Sigmoid colon (tissue), 6 donors: ENCODE measurements at regions not wholly inside any gene's neighbourhood (a gene's known extent, or its start where the extent isn't known, plus 50 kb on each side); places are given as distances from the start of the nearest gene placed in this dataset.

Experiments used
- DNase-seq: peaks from one replicate; pipeline ENCODE4 v3.0.0-alpha.2; 2019
- H3K27ac ChIP-seq, 4 donors: fragments of 200-600 bp; sonication (generic); one replicate each; pipeline ENCODE4 v1.5.1; 2016 to 2019; ENCODE audit warnings: mild to moderate bottlenecking in 1 of 4
- H3K27me3 ChIP-seq, 3 donors: fragments of 200-600 bp; sonication (generic); one replicate each; pipeline ENCODE4 v1.5.1; 2019; ENCODE audit warnings: mild to moderate bottlenecking in 1 of 3
- H3K36me3 ChIP-seq, 4 donors: fragments of 200-600 bp; sonication (generic); one replicate each; pipeline ENCODE4 v1.5.1; 2016 to 2019
- H3K4me1 ChIP-seq, 4 donors: fragments of 200-600 bp; sonication (generic); one replicate each; pipeline ENCODE4 v1.5.1; 2017 to 2019
- H3K4me3 ChIP-seq, 4 donors: fragments of 200-600 bp; sonication (generic); one replicate each; pipeline ENCODE4 v1.5.1; 2017 to 2019; ENCODE audit warnings: mild to moderate bottlenecking in 2 of 4, moderate library complexity in 1 of 4
- H3K9me3 ChIP-seq, 4 donors: fragments of 200-600 bp in 3 of 4; sonication (generic) in 3 of 4; one replicate each; pipeline versions ENCODE4 v1.5.1 to v1.6.1; 2013 to 2019
- CTCF ChIP-seq, 4 experiments: fragments of 450-650 bp in 3 of 4; fragments of 200-600 bp in 1 of 4; IDR thresholded peaks; one replicate each; pipeline ENCODE4 v1.5.1; 2016 to 2019; ENCODE audit warnings: antibody characterized with exemption in 4 of 4, mild to moderate bottlenecking in 3 of 4, moderate library complexity in 2 of 4
- EP300 ChIP-seq, 4 donors: sonication (generic); formaldehyde crosslinking; IDR thresholded peaks; one replicate each; pipeline ENCODE4 v1.6.1; 2017; ENCODE audit warnings: antibody characterized with exemption in 4 of 4
- POLR2A ChIP-seq, 2 donors: fragments of 450-650 bp; IDR thresholded peaks; one replicate each; pipeline ENCODE4 v1.6.1; 2016; ENCODE audit warnings: antibody characterized with exemption in 2 of 2, mild to moderate bottlenecking in 2 of 2, moderate library complexity in 2 of 2
- POLR2AphosphoS5 ChIP-seq, 4 donors: sonication (generic); formaldehyde crosslinking; IDR thresholded peaks; one replicate each; pipeline ENCODE4 v1.6.1; 2017; ENCODE audit warnings: antibody characterized with exemption in 4 of 4
- WGBS, 2 donors: extraction: QIAGEN DNeasy Blood & Tissue Kit; methylation state at CpG; one replicate each; pipeline ENCODE4 v1.1.7; 2013; 5-methylcytosine and 5-hydroxymethylcytosine counted together
- intact Hi-C: fragments of 100-400 bp; cut with DNase I; formaldehyde crosslinking; loops from one replicate; pipeline ENCODE4 v1.15.1; 2023
- donor health status: healthy with polysubstance abuse.
- donor health status: healthy.

GRCh38 chr14:21989090-21989489, 315.5 kb upstream of the OR4E1 start:
- TF ChIP-seq POLR2A (IDR thresholded peaks at IDR 0.05) (no peak), CTCF (IDR thresholded peaks at IDR 0.05) (no peak), POLR2AphosphoS5 (IDR thresholded peaks at IDR 0.05) (no peak)
- Histone ChIP-seq H3K9me3 (no peaks in the 10 kb centered on the region), H3K36me3 (no peaks in the 10 kb centered on the region), H3K27me3 (no peaks in the 10 kb centered on the region), H3K27ac (no peak overlapping the region), H3K4me3 (no peak overlapping the region), H3K4me1 (no peaks in the 10 kb centered on the region)
- 79% methylated on average over 7 of the region's 7 CpGs for WGBS, 2 donors
- intact Hi-C loops = no loop called here
- DNase-seq = no peak

GRCh38 chr14:21988413-21988812, 314.8 kb upstream of the OR4E1 start:
- DNase-seq = no peak
- Histone ChIP-seq H3K4me1 (no peaks in the 10 kb centered on the region), H3K36me3 (no peaks in the 10 kb centered on the region), H3K27ac (no peak overlapping the region), H3K9me3 (no peaks in the 10 kb centered on the region), H3K27me3 (no peaks in the 10 kb centered on the region), H3K4me3 (no peak overlapping the region)
- 89 to 90% methylated on average over 1 of the region's 1 CpG for WGBS, 2 donors
- intact Hi-C loops = no loop called here
- TF ChIP-seq POLR2AphosphoS5 (IDR thresholded peaks at IDR 0.05) = no peak
- no peak for TF ChIP-seq CTCF (IDR thresholded peaks at IDR 0.05)
- TF ChIP-seq POLR2A (IDR thresholded peaks at IDR 0.05) = no peak
- no peak for TF ChIP-seq EP300 (IDR thresholded peaks at IDR 0.05)

- Histone ChIP-seq H3K4me3 (no peak overlapping the region), H3K9me3 (no peaks in the 10 kb centered on the region), H3K36me3 (no peaks in the 10 kb centered on the region), H3K4me1 (no peaks in the 10 kb centered on the region), H3K27ac (no peak overlapping the region), H3K27me3 (no peaks in the 10 kb centered on the region)
- no peak for DNase-seq
- intact Hi-C loops = no loop called here
- 21 to 30% methylated on average over 3 of the region's 3 CpGs for WGBS, 2 donors
- no peak for TF ChIP-seq EP300 (IDR thresholded peaks at IDR 0.05)
- peak in 2 of 4 experiments; percentile 8 to 22 for TF ChIP-seq CTCF (IDR thresholded peaks at IDR 0.05)
These were observed 314.3 kb upstream of the OR4E1 start for GRCh38 chr14:21987937-21988336.

GRCh38 chr14:21985081-21985480, 311.5 kb upstream of the OR4E1 start:
- Histone ChIP-seq H3K36me3 (no peaks in the 10 kb centered on the region), H3K9me3 (no peaks in the 10 kb centered on the region), H3K27me3 (no peaks in the 10 kb centered on the region), H3K4me1 (no peaks in the 10 kb centered on the region), H3K27ac (no peak overlapping the region), H3K4me3 (no peak overlapping the region)
- TF ChIP-seq EP300 (IDR thresholded peaks at IDR 0.05) (no peak), CTCF (IDR thresholded peaks at IDR 0.05) (no peak), POLR2AphosphoS5 (IDR thresholded peaks at IDR 0.05) (no peak), POLR2A (IDR thresholded peaks at IDR 0.05) (no peak)
- DNase-seq = no peak
- 46 to 62% methylated on average over 2 of the region's 2 CpGs for WGBS, 2 donors
- intact Hi-C loops = no loop called here

GRCh38 chr14:21978999-21979314, 305.3 kb upstream of the OR4E1 start:
- WGBS, 2 donors = 66 to 69% methylated on average over 5 of the region's 5 CpGs
- Histone ChIP-seq H3K4me1 (no peaks in the 10 kb centered on the region), H3K9me3 (no peaks in the 10 kb centered on the region), H3K4me3 (no peak overlapping the region), H3K27ac (no peak overlapping the region), H3K36me3 (no peaks in the 10 kb centered on the region), H3K27me3 (no peaks in the 10 kb centered on the region)
- TF ChIP-seq CTCF (IDR thresholded peaks at IDR 0.05) = no peak
- TF ChIP-seq POLR2AphosphoS5 (IDR thresholded peaks at IDR 0.05) = no peak
- TF ChIP-seq EP300 (IDR thresholded peaks at IDR 0.05) = no peak
- TF ChIP-seq POLR2A (IDR thresholded peaks at IDR 0.05) = no peak
- no peak for DNase-seq
- intact Hi-C loops = no loop called here
